A549 (cell line): ENCODE measurements at regions not wholly inside any gene's neighbourhood (a gene's known extent, or its start where the extent isn't known, plus 50 kb on each side); places are given as distances from the start of the nearest gene placed in this dataset.

Source experiments
- ATAC-seq, 2 experiments: fragments of 200-7000 bp in 1 of 2; fragments of >200 bp in 1 of 2; cut with Nextera tagmentation in 1 of 2; cut with Tn5 transposase in 1 of 2; 3 replicates each; pipeline versions ENCODE4 v1.8.0 to v1.9.1; 2018 to 2020; ENCODE audit warnings: mild to moderate bottlenecking in 1 of 2, moderate library complexity in 1 of 2
- CTCF ChIA-PET: fragments of 300-600 bp; sonication (Branson Sonifier 250); formaldehyde crosslinking; extraction: SDS; loops from one replicate; lab custom pipeline; 2021; ENCODE audit warnings: antibody characterized with exemption, inconsistent platforms; lab: Yijun Ruan, JAX
- POLR2A ChIA-PET: fragments of 350-600 bp; formaldehyde crosslinking; extraction: SDS; loops from one replicate; lab custom pipeline; 2021; ENCODE audit warnings: antibody characterized with exemption, inconsistent platforms; lab: Yijun Ruan, JAX
- DNase-seq, 2 experiments: peaks; one replicate each; pipeline versions ENCODE4 v3.0.0 to v3.0.0-alpha.2; 2011 to 2016; ENCODE audit warnings: low read depth in 1 of 2, low spot score in 1 of 2
- FAIRE-seq: peaks from 2 replicates; lab custom pipeline; 2011; peaks lifted over from hg19 to GRCh38; lab: Jason Lieb, UNC
- H3K27ac ChIP-seq, 2 experiments: fragments of >200 bp; sonication (Bioruptor Twin); formaldehyde crosslinking; 3 replicates each; pipeline ENCODE4 v1.5.1; 2016 to 2017
- H3K4me1 ChIP-seq: fragments of >200 bp; sonication (Bioruptor Twin); formaldehyde crosslinking; 3 replicates; pipeline ENCODE4 v1.6.1; 2016
- H3K4me2 ChIP-seq: fragments of >200 bp; sonication (Bioruptor Twin); formaldehyde crosslinking; 3 replicates; pipeline ENCODE4 v1.6.1; 2016
- H3K4me3 ChIP-seq: fragments of >200 bp; sonication (Bioruptor Twin); formaldehyde crosslinking; 3 replicates; pipeline ENCODE4 v1.5.1; 2016
- H3K9me3 ChIP-seq: fragments of >200 bp; sonication (Bioruptor Twin); formaldehyde crosslinking; 3 replicates; pipeline ENCODE4 v1.6.1; 2016
- CBX2 ChIP-seq: fragments of 200-600 bp; sonication (generic); IDR thresholded peaks from 2 replicates; pipeline ENCODE4 v1.6.1; 2016; ENCODE audit warnings: low read depth, mild to moderate bottlenecking, borderline replicate concordance
- CEBPB ChIP-seq, 2 experiments: fragments of >200 bp in 1 of 2; sonication (Bioruptor Twin) in 1 of 2; formaldehyde crosslinking in 1 of 2; IDR thresholded peaks; 2 replicates each; pipeline ENCODE4 v1.6.1; 2012 to 2016
- CHD4 ChIP-seq: fragments of 200-600 bp; sonication (generic); IDR thresholded peaks from 2 replicates; pipeline ENCODE4 v1.6.1; 2016; ENCODE audit warnings: antibody characterized with exemption, mild to moderate bottlenecking, borderline replicate concordance
- EHMT2 ChIP-seq: fragments of 200-600 bp; sonication (generic); IDR thresholded peaks from 2 replicates; pipeline ENCODE4 v1.6.1; 2016; ENCODE audit warnings: antibody characterized with exemption, low read depth, mild to moderate bottlenecking, moderate library complexity
- ESRRA ChIP-seq: fragments of 150-350 bp; IDR thresholded peaks from 2 replicates; pipeline ENCODE4 v1.6.1; 2014; ENCODE audit warnings: mild to moderate bottlenecking, low read length, borderline replicate concordance
- FOSB ChIP-seq: fragments of 250-450 bp; sonication (Bioruptor Pico); IDR thresholded peaks from 2 replicates; pipeline ENCODE4 v1.5.0; 2020; ENCODE audit warnings: mild to moderate bottlenecking, moderate library complexity
- FOXS1 ChIP-seq: fragments of 250-450 bp; sonication (Bioruptor Pico); IDR thresholded peaks from 2 replicates; pipeline ENCODE4 v1.5.0; 2020; ENCODE audit warnings: mild to moderate bottlenecking, moderate library complexity
- HOXB5 ChIP-seq: fragments of 250-450 bp; sonication (Bioruptor Pico); IDR thresholded peaks from 2 replicates; pipeline ENCODE4 v1.5.0; 2020; ENCODE audit warnings: mild to moderate bottlenecking, moderate library complexity
- KDM1A ChIP-seq: fragments of 200-600 bp; sonication (generic); IDR thresholded peaks from 2 replicates; pipeline ENCODE4 v1.6.1; 2016; ENCODE audit warnings: low read depth, mild to moderate bottlenecking
- KDM5A ChIP-seq: fragments of 200-600 bp; sonication (generic); IDR thresholded peaks from 2 replicates; pipeline ENCODE4 v1.6.1; 2016; ENCODE audit warnings: antibody characterized with exemption, mild to moderate bottlenecking
- MAZ ChIP-seq: fragments of 150-350 bp; IDR thresholded peaks from 2 replicates; pipeline ENCODE4 v1.6.1; 2014; ENCODE audit warnings: antibody characterized with exemption, low read depth, low read length, borderline replicate concordance
- POLR2A ChIP-seq: IDR thresholded peaks from 2 replicates; pipeline ENCODE4 v1.6.1; 2012; ENCODE audit warnings: mild to moderate bottlenecking, low read length
- RNF2 ChIP-seq: fragments of 200-600 bp; sonication (generic); IDR thresholded peaks from 2 replicates; pipeline ENCODE4 v1.6.1; 2016; ENCODE audit warnings: low read depth, mild to moderate bottlenecking, antibody characterized with exemption, moderate library complexity, borderline replicate concordance
- SMC3 ChIP-seq: fragments of >200 bp; sonication (Bioruptor Twin); formaldehyde crosslinking; IDR thresholded peaks from 3 replicates; pipeline ENCODE4 v1.6.1; 2018; ENCODE audit warnings: inconsistent platforms
- SREBF2 ChIP-seq: fragments of 450-650 bp; IDR thresholded peaks from 2 replicates; pipeline ENCODE4 v1.6.1; 2014; ENCODE audit warnings: mild to moderate bottlenecking, moderate library complexity
- TP53 ChIP-seq: fragments of 250-450 bp; sonication (Bioruptor Pico); IDR thresholded peaks from 2 replicates; pipeline ENCODE4 v1.5.0; 2021; ENCODE audit warnings: mild to moderate bottlenecking, moderate library complexity
- ZC3H11A ChIP-seq: fragments of 450-650 bp; IDR thresholded peaks from 2 replicates; pipeline ENCODE4 v1.6.1; 2014; ENCODE audit warnings: antibody characterized with exemption, mild to moderate bottlenecking
- ZFP36 ChIP-seq: fragments of 450-650 bp; IDR thresholded peaks from 2 replicates; pipeline ENCODE4 v1.6.1; 2014; ENCODE audit warnings: borderline replicate concordance; ENCODE audit not compliant: partially characterized antibody
- WGBS: methylation state at CpG from one replicate; pipeline ENCODE4 v1.1.6; 2017; ENCODE audit errors: missing lambda C conversion rate; 5-methylcytosine and 5-hydroxymethylcytosine counted together
- TF ChIP-seq, protein P1 (sequence below): IDR thresholded peaks from 2 replicates; pipeline ENCODE4 v1.6.1; 2012; ENCODE audit warnings: low read depth, borderline replicate concordance
- TF ChIP-seq, protein P2 (sequence below): fragments of 150-350 bp; IDR thresholded peaks from 2 replicates; pipeline ENCODE4 v1.6.1; 2014; ENCODE audit warnings: low read depth, mild to moderate bottlenecking, low read length
- TF ChIP-seq, protein P3 (sequence below): fragments of 450-650 bp; IDR thresholded peaks from 2 replicates; pipeline ENCODE4 v1.6.1; 2014; ENCODE audit warnings: antibody characterized with exemption
- TF ChIP-seq, protein P4 (sequence below): IDR thresholded peaks from 2 replicates; pipeline ENCODE4 v1.6.1; 2012
- TF ChIP-seq, protein P5 (sequence below): fragments of >200 bp; sonication (Bioruptor Twin); formaldehyde crosslinking; IDR thresholded peaks from 3 replicates; pipeline ENCODE4 v1.5.1; 2016

DNA sequence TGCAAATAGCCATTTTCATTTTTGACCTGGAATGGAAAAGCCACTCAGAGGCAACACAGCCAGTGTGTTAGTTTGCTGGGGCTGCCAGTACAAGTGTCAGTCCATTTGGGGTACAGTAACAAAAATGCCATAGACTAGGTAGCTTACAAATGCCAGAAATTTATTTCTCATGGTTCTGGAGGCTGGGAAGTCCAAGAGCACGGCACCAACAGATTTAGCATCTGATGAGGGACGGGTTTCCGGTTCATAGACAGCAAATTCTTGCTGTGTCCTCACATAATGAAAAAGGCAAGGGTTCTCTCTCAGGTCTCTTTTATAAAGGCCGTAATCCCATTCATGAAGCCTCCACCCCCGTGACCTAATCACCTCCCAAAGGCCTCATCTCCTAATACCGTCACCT, 418.2 kb downstream of the TYW1 start:
- H3K4me2 ChIP-seq, result no peak overlapping the region
- ChIA-PET POLR2A (no interaction called here), CTCF (interaction anchor here (0.5 to 1.0 kb wide), 2 partner anchors 75 to 1500 kb away, joined by 3 to 4 read pairs; no protein-coding TSS in a partner anchor)
- TF ChIP-seq, protein P1, sequence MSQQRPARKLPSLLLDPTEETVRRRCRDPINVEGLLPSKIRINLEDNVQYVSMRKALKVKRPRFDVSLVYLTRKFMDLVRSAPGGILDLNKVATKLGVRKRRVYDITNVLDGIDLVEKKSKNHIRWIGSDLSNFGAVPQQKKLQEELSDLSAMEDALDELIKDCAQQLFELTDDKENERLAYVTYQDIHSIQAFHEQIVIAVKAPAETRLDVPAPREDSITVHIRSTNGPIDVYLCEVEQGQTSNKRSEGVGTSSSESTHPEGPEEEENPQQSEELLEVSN, result no peak
- no peak for TF ChIP-seq SREBF2
- no peak overlapping the region for H3K4me3 ChIP-seq
- no peaks in the 10 kb centered on the region; the same call in 2 of the 3 replicates for H3K9me3 ChIP-seq
- ATAC-seq (no peak), FAIRE-seq (no peak), DNase-seq (no peak)
- 12% methylated on average over 6 of the region's 6 CpGs for WGBS
- H3K4me1 ChIP-seq, result no peaks in the 10 kb centered on the region
- no peak overlapping the region for H3K27ac ChIP-seq

DNA sequence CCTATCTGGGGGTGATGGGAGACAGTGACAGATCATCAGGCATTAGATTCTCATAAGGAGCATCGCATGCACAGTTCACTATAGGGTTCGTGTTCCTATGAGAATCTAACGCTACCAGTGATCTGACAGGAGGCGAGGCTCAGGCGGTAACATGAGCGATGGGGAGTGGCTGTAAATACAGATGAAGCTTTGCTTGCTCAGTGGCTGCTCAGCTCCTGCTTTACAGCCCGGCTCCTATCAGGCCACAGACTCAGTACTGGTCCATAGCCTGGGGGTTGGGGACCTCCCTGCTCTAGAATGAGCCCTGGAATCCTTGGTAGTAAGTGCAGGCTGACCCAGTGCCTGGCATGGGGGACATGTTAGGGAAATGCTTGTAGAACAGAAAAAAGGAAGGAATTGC, 426.0 kb downstream of the TYW1 start:
- DNase-seq (no peak), FAIRE-seq (no peak), ATAC-seq (no peak)
- H3K27ac ChIP-seq, result no peak overlapping the region
- no peak overlapping the region for H3K4me3 ChIP-seq
- 65% methylated on average over 6 of the region's 7 CpGs for WGBS
- POLR2A ChIA-PET, result no interaction called here
- TF ChIP-seq CHD4, result no peak
- TF ChIP-seq, protein P2, sequence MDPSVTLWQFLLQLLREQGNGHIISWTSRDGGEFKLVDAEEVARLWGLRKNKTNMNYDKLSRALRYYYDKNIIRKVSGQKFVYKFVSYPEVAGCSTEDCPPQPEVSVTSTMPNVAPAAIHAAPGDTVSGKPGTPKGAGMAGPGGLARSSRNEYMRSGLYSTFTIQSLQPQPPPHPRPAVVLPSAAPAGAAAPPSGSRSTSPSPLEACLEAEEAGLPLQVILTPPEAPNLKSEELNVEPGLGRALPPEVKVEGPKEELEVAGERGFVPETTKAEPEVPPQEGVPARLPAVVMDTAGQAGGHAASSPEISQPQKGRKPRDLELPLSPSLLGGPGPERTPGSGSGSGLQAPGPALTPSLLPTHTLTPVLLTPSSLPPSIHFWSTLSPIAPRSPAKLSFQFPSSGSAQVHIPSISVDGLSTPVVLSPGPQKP, result no peak
- no peak for TF ChIP-seq MAZ
- no peak for TF ChIP-seq SMC3
- TF ChIP-seq ESRRA, result no peak
- TF ChIP-seq, protein P3, sequence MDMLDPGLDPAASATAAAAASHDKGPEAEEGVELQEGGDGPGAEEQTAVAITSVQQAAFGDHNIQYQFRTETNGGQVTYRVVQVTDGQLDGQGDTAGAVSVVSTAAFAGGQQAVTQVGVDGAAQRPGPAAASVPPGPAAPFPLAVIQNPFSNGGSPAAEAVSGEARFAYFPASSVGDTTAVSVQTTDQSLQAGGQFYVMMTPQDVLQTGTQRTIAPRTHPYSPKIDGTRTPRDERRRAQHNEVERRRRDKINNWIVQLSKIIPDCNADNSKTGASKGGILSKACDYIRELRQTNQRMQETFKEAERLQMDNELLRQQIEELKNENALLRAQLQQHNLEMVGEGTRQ, result no peak
- TF ChIP-seq, protein P4, sequence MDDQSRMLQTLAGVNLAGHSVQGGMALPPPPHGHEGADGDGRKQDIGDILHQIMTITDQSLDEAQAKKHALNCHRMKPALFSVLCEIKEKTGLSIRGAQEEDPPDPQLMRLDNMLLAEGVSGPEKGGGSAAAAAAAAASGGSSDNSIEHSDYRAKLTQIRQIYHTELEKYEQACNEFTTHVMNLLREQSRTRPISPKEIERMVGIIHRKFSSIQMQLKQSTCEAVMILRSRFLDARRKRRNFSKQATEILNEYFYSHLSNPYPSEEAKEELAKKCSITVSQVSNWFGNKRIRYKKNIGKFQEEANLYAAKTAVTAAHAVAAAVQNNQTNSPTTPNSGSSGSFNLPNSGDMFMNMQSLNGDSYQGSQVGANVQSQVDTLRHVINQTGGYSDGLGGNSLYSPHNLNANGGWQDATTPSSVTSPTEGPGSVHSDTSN, result no peak
- TF ChIP-seq RNF2, result no peak
- CTCF ChIA-PET, result no interaction called here
- no peak overlapping the region for H3K4me2 ChIP-seq
- H3K4me1 ChIP-seq, result no peaks in the 10 kb centered on the region
- peaks cover 3% of the 10 kb centered on the region; the same call in 1 of the 3 replicates for H3K9me3 ChIP-seq

DNA sequence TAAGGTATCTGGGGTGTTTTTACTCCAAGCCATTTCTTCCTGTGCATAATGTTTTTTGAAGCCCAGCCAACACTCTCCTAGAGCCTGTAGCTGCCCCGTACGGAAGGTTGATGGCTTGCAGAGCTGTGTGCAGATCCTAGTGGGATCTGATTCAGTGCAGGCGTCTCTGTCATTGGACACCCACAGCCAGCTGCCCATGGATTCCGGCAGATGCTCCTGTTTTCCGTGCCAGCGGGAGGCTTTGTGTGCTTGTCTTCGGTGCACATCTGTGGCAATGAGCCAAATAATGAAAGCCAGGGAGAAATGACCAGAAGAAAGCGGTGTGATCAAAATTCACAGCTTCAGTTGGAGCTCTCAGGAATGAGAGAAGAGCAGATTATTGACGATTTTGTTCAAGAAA, 426.4 kb downstream of the TYW1 start:
- POLR2A ChIA-PET, result no interaction called here
- Histone ChIP-seq H3K9me3 (peaks cover 3% of the 10 kb centered on the region; the same call in 1 of the 3 replicates), H3K4me1 (no peaks in the 10 kb centered on the region)
- CTCF ChIA-PET, result interaction anchor here (1.1 kb wide), 1 partner anchor 51 kb away, joined by 4 read pairs; no protein-coding TSS in a partner anchor
- no peak for FAIRE-seq
- TF ChIP-seq MAZ, result no peak
- no peak for TF ChIP-seq EHMT2
- TF ChIP-seq, all 56 proteins: peak for 0
- ATAC-seq (0 out of 6 replicates have a peak, but pooled peaks of 1 of the 2 experiments have one; percentile 29), DNase-seq (no peak)
- Histone ChIP-seq H3K4me2 (no peak overlapping the region), H3K4me3 (no peak overlapping the region), H3K27ac (no peak overlapping the region)
- WGBS, result 21% methylated on average over 8 of the region's 9 CpGs

DNA sequence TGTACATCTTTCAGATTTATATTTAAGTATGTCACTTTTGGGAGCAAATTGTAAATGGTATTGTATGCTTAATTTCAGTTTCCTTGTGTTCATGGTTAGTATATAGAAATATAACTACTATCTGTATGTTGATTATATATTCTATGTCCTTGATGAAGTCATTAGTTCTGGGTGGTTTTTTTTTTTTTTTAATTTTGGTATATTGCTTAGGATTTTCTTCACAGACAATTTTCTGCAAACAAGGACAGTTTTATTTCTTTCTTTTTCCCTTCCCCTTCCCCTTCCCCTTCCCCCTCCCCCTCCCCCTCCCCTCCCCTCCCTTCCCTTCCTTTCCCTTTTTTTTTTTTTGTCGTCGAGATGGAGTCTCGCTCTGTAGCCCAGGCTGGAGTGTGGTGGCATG, 430.0 kb downstream of the TYW1 start:
- Histone ChIP-seq H3K4me3 (no peak overlapping the region), H3K4me1 (no peaks in the 10 kb centered on the region), H3K9me3 (peaks cover 3% of the 10 kb centered on the region; the same call in 1 of the 3 replicates), H3K4me2 (no peak overlapping the region), H3K27ac (no peak overlapping the region)
- FAIRE-seq, result no peak
- 35% methylated on average over 3 of the region's 3 CpGs for WGBS
- POLR2A ChIA-PET, result no interaction called here
- no peak for ATAC-seq
- CTCF ChIA-PET, result no interaction called here
- DNase-seq, result no peak
- no peak for TF ChIP-seq POLR2A
- no peak for TF ChIP-seq FOXS1 (CRISPR knock-in tag)
- TF ChIP-seq HOXB5 (CRISPR knock-in tag), result no peak
- no peak for TF ChIP-seq TP53 (CRISPR knock-in tag)
- no peak for TF ChIP-seq SMC3
- no peak for TF ChIP-seq KDM5A
- TF ChIP-seq, protein P3, result no peak
- no peak for TF ChIP-seq CEBPB (IDR thresholded peaks at IDR 0.05)
- TF ChIP-seq, protein P2, result no peak
- TF ChIP-seq, protein P5, sequence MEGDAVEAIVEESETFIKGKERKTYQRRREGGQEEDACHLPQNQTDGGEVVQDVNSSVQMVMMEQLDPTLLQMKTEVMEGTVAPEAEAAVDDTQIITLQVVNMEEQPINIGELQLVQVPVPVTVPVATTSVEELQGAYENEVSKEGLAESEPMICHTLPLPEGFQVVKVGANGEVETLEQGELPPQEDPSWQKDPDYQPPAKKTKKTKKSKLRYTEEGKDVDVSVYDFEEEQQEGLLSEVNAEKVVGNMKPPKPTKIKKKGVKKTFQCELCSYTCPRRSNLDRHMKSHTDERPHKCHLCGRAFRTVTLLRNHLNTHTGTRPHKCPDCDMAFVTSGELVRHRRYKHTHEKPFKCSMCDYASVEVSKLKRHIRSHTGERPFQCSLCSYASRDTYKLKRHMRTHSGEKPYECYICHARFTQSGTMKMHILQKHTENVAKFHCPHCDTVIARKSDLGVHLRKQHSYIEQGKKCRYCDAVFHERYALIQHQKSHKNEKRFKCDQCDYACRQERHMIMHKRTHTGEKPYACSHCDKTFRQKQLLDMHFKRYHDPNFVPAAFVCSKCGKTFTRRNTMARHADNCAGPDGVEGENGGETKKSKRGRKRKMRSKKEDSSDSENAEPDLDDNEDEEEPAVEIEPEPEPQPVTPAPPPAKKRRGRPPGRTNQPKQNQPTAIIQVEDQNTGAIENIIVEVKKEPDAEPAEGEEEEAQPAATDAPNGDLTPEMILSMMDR, result no peak
- no peak for TF ChIP-seq ZC3H11A
- no peak for TF ChIP-seq ZFP36
- TF ChIP-seq CBX2, result no peak
- no peak for TF ChIP-seq KDM1A
- no peak for TF ChIP-seq FOSB (CRISPR knock-in tag)
